ENCODE measurements at regions not wholly inside any gene's neighbourhood (a gene's known extent, or its start where the extent isn't known, plus 50 kb on each side); places are given as distances from the start of the nearest gene placed in this dataset.

DNA sequence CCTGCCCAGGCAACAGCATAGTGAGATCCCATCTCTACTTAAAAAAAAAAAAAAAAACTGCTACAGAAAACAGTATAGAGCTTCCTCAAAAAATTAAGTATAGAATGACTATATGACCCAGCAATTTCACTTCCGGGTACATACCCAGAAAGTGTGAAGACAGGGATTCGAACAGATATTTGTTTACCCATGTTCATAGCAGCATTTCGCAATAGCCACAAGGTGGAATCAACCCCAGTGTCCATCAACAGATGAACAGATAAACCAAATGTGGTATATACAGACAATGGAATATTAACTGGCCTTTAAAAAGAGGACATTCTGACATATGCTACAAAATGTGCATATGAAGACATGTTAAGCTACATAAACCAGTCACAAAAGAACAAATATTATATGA, 95.5 kb downstream of the CHD9NB start:
- ChIA-PET CTCF (no interaction called here), POLR2A (no interaction called here)
- H3K4me3 ChIP-seq (ENCODE audit: low read depth, low read length), result no peak overlapping the region
- TF ChIP-seq, protein P1, sequence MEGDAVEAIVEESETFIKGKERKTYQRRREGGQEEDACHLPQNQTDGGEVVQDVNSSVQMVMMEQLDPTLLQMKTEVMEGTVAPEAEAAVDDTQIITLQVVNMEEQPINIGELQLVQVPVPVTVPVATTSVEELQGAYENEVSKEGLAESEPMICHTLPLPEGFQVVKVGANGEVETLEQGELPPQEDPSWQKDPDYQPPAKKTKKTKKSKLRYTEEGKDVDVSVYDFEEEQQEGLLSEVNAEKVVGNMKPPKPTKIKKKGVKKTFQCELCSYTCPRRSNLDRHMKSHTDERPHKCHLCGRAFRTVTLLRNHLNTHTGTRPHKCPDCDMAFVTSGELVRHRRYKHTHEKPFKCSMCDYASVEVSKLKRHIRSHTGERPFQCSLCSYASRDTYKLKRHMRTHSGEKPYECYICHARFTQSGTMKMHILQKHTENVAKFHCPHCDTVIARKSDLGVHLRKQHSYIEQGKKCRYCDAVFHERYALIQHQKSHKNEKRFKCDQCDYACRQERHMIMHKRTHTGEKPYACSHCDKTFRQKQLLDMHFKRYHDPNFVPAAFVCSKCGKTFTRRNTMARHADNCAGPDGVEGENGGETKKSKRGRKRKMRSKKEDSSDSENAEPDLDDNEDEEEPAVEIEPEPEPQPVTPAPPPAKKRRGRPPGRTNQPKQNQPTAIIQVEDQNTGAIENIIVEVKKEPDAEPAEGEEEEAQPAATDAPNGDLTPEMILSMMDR (IDR thresholded peaks at IDR 0.05; ENCODE audit: insufficient read depth, low read length, missing control alignments), result no peak
- no peak for DNase-seq (ENCODE audit: low read depth, low spot score)

DNA sequence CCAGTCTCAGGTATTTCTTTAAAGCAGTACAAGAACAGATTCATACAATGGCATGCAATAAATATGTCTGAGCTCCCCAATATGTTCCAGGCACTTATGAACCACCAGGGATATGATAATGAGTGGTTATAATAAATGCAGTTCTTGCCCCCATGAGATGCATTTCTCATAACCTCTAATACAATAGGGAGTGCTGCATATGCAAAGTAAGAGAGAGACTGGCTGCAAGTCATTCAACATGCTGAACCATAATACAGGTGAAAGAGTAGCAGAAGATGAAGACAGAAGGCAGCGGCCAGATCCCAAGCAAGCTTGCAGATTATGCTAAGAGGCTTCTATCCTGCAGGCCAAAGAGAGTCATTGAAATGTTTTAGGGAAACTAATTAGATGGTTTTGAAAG, 96.7 kb downstream of the CHD9NB start:
- CTCF ChIA-PET, result no interaction called here

GRCh38 chr16:52953215-52953614, 99.5 kb downstream of the CHD9NB start:
- H3K4me3 ChIP-seq (ENCODE audit: low read depth, low read length), result no peak overlapping the region
- TF ChIP-seq, protein P1 (IDR thresholded peaks at IDR 0.05; ENCODE audit: insufficient read depth, low read length, missing control alignments), result no peak
- ChIA-PET POLR2A (no interaction called here), CTCF (no interaction called here)
- DNase-seq (ENCODE audit: low read depth, low spot score), result no peak

More for the DNA sequence above, 96.7 kb downstream of the CHD9NB start:
- no peak for DNase-seq (ENCODE audit: low read depth, low spot score)
- no peak overlapping the region for H3K4me3 ChIP-seq (ENCODE audit: low read depth, low read length)
- TF ChIP-seq, protein P1 (IDR thresholded peaks at IDR 0.05; ENCODE audit: insufficient read depth, low read length, missing control alignments), result no peak
- POLR2A ChIA-PET, result no interaction called here

DNA sequence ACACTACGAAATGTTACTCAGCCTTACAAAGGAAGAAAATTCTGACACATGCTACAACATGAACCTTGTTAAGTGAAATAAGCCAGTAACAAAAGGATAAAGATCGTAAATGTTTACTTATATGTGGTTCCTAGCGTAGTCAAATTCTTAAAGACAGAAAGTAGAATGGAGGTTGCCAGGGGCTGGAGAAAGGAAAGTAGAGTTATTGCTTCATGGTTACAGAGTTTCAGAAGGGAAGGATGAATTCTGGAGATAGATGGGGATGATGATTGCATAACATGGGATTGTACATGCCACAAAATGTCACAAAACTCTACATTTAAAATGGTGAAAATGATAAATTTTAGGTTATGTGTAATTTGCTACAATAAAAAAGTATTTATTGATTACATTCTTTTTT, 103.8 kb downstream of the CHD9NB start:
- TF ChIP-seq, protein P1 (IDR thresholded peaks at IDR 0.05; ENCODE audit: insufficient read depth, low read length, missing control alignments), result no peak
- H3K4me3 ChIP-seq (ENCODE audit: low read depth, low read length), result no peak overlapping the region
- ChIA-PET CTCF (no interaction called here), POLR2A (no interaction called here)
- no peak for DNase-seq (ENCODE audit: low read depth, low spot score)

GRCh38 chr16:52932321-52932720, 120.4 kb downstream of the CHD9NB start:
- DNase-seq (ENCODE audit: low read depth, low spot score), result no peak
- TF ChIP-seq, protein P1 (IDR thresholded peaks at IDR 0.05; ENCODE audit: insufficient read depth, low read length, missing control alignments), result no peak
- ChIA-PET CTCF (no interaction called here), POLR2A (no interaction called here)
- H3K4me3 ChIP-seq (ENCODE audit: low read depth, low read length), result no peak overlapping the region

- no peak overlapping the region for H3K4me3 ChIP-seq (ENCODE audit: low read depth, low read length)
- POLR2A ChIA-PET, result no interaction called here
- CTCF ChIA-PET, result interaction anchor here (3.3 kb wide), 1 partner anchor 16 kb away, joined by 12 read pairs; no protein-coding TSS in a partner anchor
- TF ChIP-seq, protein P1 (IDR thresholded peaks at IDR 0.05; ENCODE audit: insufficient read depth, low read length, missing control alignments), result no peak
- DNase-seq (ENCODE audit: low read depth, low spot score), result no peak
Observed at GRCh38 chr16:52929478-52930400, 123.0 kb downstream of the CHD9NB start.
